PC-3 (cell line): ENCODE measurements at regions not wholly inside any gene's neighbourhood (a gene's known extent, or its start where the extent isn't known, plus 50 kb on each side); places are given as distances from the start of the nearest gene placed in this dataset.

Experiments
- EZH2phosphoT487 ChIP-seq: fragments of 300-600 bp; sonication (generic); IDR thresholded peaks from 2 replicates; pipeline ENCODE4 v1.6.1; 2018; ENCODE audit warnings: mild to moderate bottlenecking, antibody characterized with exemption, low read length, borderline replicate concordance
- TF ChIP-seq, protein P1 (sequence below): fragments of 300-600 bp; sonication (generic); conservative IDR thresholded peaks from 2 replicates; pipeline ENCODE4 v1.5.1; 2017; ENCODE audit warnings: antibody characterized with exemption, low read depth, mild to moderate bottlenecking, low read length

DNA sequence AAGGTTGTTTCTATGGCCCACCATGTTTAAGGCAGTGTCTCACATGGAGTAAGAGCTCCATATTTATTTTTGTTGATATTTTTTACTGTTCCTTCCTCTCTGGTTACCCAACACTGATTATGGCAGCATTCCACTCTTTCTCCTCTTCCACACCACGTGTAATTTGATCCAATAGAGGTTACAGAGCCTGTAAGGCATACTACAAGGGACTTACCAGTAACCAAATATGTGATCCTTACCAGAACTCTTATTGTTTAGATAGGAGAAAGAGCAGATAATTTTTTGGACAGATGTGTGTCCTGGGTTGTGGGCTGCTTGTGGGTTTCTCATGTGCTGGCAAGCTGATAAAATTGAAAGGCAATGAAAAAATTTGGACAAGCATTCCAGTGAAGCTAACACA, 261.3 kb downstream of the TMEM167A start:
- TF ChIP-seq, protein P1, sequence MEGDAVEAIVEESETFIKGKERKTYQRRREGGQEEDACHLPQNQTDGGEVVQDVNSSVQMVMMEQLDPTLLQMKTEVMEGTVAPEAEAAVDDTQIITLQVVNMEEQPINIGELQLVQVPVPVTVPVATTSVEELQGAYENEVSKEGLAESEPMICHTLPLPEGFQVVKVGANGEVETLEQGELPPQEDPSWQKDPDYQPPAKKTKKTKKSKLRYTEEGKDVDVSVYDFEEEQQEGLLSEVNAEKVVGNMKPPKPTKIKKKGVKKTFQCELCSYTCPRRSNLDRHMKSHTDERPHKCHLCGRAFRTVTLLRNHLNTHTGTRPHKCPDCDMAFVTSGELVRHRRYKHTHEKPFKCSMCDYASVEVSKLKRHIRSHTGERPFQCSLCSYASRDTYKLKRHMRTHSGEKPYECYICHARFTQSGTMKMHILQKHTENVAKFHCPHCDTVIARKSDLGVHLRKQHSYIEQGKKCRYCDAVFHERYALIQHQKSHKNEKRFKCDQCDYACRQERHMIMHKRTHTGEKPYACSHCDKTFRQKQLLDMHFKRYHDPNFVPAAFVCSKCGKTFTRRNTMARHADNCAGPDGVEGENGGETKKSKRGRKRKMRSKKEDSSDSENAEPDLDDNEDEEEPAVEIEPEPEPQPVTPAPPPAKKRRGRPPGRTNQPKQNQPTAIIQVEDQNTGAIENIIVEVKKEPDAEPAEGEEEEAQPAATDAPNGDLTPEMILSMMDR: no peak
- no peak for TF ChIP-seq EZH2phosphoT487
